ENCODE measurements at regions not wholly inside any gene's neighbourhood (a gene's known extent, or its start where the extent isn't known, plus 50 kb on each side); places are given as distances from the start of the nearest gene placed in this dataset.

GRCh38 chr10:128928231-128928836, 538.7 kb upstream of the MGMT start:
- no peak for TF ChIP-seq CTCF (IDR thresholded peaks at IDR 0.05; ENCODE audit: low read depth, low read length, missing input control)
- TF ChIP-seq, protein P1, sequence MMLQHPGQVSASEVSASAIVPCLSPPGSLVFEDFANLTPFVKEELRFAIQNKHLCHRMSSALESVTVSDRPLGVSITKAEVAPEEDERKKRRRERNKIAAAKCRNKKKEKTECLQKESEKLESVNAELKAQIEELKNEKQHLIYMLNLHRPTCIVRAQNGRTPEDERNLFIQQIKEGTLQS (IDR thresholded peaks at IDR 0.05), result no peak
- no peak for TF ChIP-seq EGR1 (IDR thresholded peaks at IDR 0.05; ENCODE audit: low read depth in 2 of 2)
- TF ChIP-seq HNF4G (IDR thresholded peaks at IDR 0.05), result no peak
- TF ChIP-seq, protein P2, sequence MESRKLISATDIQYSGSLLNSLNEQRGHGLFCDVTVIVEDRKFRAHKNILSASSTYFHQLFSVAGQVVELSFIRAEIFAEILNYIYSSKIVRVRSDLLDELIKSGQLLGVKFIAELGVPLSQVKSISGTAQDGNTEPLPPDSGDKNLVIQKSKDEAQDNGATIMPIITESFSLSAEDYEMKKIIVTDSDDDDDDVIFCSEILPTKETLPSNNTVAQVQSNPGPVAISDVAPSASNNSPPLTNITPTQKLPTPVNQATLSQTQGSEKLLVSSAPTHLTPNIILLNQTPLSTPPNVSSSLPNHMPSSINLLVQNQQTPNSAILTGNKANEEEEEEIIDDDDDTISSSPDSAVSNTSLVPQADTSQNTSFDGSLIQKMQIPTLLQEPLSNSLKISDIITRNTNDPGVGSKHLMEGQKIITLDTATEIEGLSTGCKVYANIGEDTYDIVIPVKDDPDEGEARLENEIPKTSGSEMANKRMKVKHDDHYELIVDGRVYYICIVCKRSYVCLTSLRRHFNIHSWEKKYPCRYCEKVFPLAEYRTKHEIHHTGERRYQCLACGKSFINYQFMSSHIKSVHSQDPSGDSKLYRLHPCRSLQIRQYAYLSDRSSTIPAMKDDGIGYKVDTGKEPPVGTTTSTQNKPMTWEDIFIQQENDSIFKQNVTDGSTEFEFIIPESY (IDR thresholded peaks at IDR 0.05), result no peak
- no peak for TF ChIP-seq YY1 (IDR thresholded peaks at IDR 0.05)
- no peak for TF ChIP-seq JUND (IDR thresholded peaks at IDR 0.05)

Measured in liver (tissue), 3 donors.